ENCODE measurements at regions not wholly inside any gene's neighbourhood (a gene's known extent, or its start where the extent isn't known, plus 50 kb on each side); places are given as distances from the start of the nearest gene placed in this dataset.

- DNase-seq (ENCODE audit: low read depth): no peak
- TF ChIP-seq CTCF (IDR thresholded peaks at IDR 0.05; ENCODE audit: low read depth, low read length, missing control alignments): no peak
- H3K4me3 ChIP-seq (ENCODE audit: low read depth, low read length): no peak overlapping the region
- in situ Hi-C loops (cut with HindIII; ENCODE audit: low sequenced_read_pairs): no loop called here
Measured at GRCh38 chr5:119304439-119305211, 51.2 kb upstream of the TNFAIP8 start.
